DOHH2 (cell line): ENCODE measurements at regions not wholly inside any gene's neighbourhood (a gene's known extent, or its start where the extent isn't known, plus 50 kb on each side); places are given as distances from the start of the nearest gene placed in this dataset.

Experiments
- CTCF ChIP-seq: fragments of 200-600 bp; sonication (generic); IDR thresholded peaks from one replicate; pipeline ENCODE4 v1.5.1; 2014; ENCODE audit warnings: antibody characterized with exemption, mild to moderate bottlenecking, low read depth, low read length; ENCODE audit not compliant: poor library complexity, severe bottlenecking
- EZH2phosphoT487 ChIP-seq: fragments of 200-600 bp; sonication (generic); IDR thresholded peaks from 2 replicates; pipeline ENCODE4 v1.6.1; 2017; ENCODE audit warnings: borderline replicate concordance, mild to moderate bottlenecking, antibody characterized with exemption, low read length, moderate library complexity, mixed read lengths

- TF ChIP-seq CTCF, result no peak
- TF ChIP-seq EZH2phosphoT487, result no peak
These were observed 618.0 kb downstream of the TFAP2A start for GRCh38 chr6:9796827-9797226.
